DND-41 (cell line): ENCODE measurements at regions not wholly inside any gene's neighbourhood (a gene's known extent, or its start where the extent isn't known, plus 50 kb on each side); places are given as distances from the start of the nearest gene placed in this dataset.

ENCODE experiments used
- ATAC-seq: fragments of 200-7000 bp; cut with Tn5 transposase; 3 replicates; pipeline ENCODE4 v1.9.1; 2021; ENCODE audit warnings: low read depth; ENCODE audit not compliant: insufficient read depth
- DNase-seq: peaks from one replicate; pipeline ENCODE4 v3.0.0-alpha.2; 2020
- H2AFZ ChIP-seq: 2 replicates; pipeline ENCODE4 v1.6.0; 2012; ENCODE audit warnings: low read depth, low read length
- H3K27ac ChIP-seq: 2 replicates; pipeline ENCODE4 v1.5.1; 2012; ENCODE audit warnings: low read length, inconsistent platforms
- H3K27me3 ChIP-seq: fragments of 200-600 bp; sonication (generic); 2 replicates; pipeline ENCODE4 v1.6.0; 2012; ENCODE audit warnings: low read length, mild to moderate bottlenecking, inconsistent platforms; ENCODE audit not compliant: insufficient read depth, poor library complexity
- H3K36me3 ChIP-seq: 2 replicates; pipeline ENCODE4 v1.5.1; 2012; ENCODE audit warnings: low read length, inconsistent platforms; ENCODE audit not compliant: insufficient read depth
- H3K4me1 ChIP-seq: 2 replicates; pipeline ENCODE4 v1.5.1; 2012; ENCODE audit warnings: mild to moderate bottlenecking, low read length; ENCODE audit not compliant: insufficient read depth
- H3K4me2 ChIP-seq: 2 replicates; pipeline ENCODE4 v1.6.0; 2012; ENCODE audit warnings: mild to moderate bottlenecking, moderate library complexity, low read length, inconsistent platforms; ENCODE audit not compliant: insufficient read depth
- H3K4me3 ChIP-seq, 2 experiments: fragments of 200-600 bp in 1 of 2; shearing (Covaris generic) in 1 of 2; 2 replicates each; pipeline ENCODE4 v1.5.1; 2012 to 2016; ENCODE audit warnings: inconsistent platforms in 2 of 2, low read length in 2 of 2, mild to moderate bottlenecking in 2 of 2, low read depth in 1 of 2, moderate library complexity in 1 of 2
- H3K79me2 ChIP-seq: 2 replicates; pipeline ENCODE4 v1.6.0; 2012; ENCODE audit warnings: low read length, inconsistent platforms; ENCODE audit not compliant: insufficient read depth
- H3K9ac ChIP-seq: 2 replicates; pipeline ENCODE4 v1.6.0; 2012; ENCODE audit warnings: low read depth, mild to moderate bottlenecking, inconsistent platforms, low read length, moderate library complexity
- H3K9me3 ChIP-seq: 2 replicates; pipeline ENCODE4 v1.5.1; 2012; ENCODE audit warnings: low read length, moderate library complexity, mild to moderate bottlenecking, inconsistent platforms; ENCODE audit not compliant: insufficient read depth, severe bottlenecking
- H4K20me1 ChIP-seq: 2 replicates; pipeline ENCODE4 v1.6.0; 2012; ENCODE audit warnings: low read length; ENCODE audit not compliant: insufficient read depth
- EZH2 ChIP-seq: IDR thresholded peaks from 3 replicates; pipeline ENCODE4 v1.6.1; 2012; ENCODE audit warnings: borderline replicate concordance, low read depth, mild to moderate bottlenecking, moderate library complexity, low read length, inconsistent platforms; ENCODE audit not compliant: severe bottlenecking
- TF ChIP-seq, protein P1 (sequence below): IDR thresholded peaks from 2 replicates; pipeline ENCODE4 v1.5.1; 2012; ENCODE audit warnings: borderline replicate concordance, low read length, moderate library complexity, mild to moderate bottlenecking; ENCODE audit not compliant: poor library complexity, severe bottlenecking; ENCODE audit errors: extremely low read depth

DNA sequence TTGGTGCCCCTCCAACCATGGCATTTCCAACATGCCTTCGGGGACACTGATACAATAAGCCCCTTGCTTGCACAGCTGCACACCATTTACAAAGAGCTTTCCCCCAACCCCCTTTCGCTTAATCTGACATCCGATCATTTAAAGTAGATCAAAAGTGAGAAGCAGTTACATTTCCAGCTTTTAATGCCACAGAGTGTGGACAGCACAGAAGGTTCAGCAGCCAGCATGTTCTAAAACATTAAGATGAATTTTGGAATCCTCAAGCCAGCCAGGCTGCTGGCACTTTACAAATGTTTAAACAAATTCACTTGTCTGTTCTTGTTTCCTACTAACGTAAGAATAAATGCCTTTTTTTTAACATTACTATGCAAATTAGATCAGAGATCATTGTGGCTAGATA lies 284.4 kb upstream of the LDB2 start:
- no peak overlapping the region for H2AFZ ChIP-seq
- no peak for ATAC-seq
- H3K4me1 ChIP-seq: no peaks in the 10 kb centered on the region

DNA sequence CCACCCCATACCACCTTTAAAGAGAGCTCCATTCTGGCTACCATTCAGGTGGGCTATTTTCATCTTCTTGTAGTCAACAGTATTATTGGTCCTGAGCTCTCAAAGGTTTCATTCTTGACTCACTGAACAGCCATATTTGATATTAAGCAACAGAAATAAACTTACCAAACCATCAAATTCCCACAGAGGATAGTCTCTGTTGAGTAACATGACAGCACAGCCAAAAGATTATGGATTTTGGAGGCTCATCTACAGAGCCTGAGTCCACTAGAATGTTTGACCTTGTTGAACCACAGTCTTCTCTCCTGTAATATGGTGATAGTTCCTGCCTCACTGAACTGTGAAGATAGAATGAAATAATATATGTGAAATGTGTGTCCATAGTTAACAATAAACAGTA lies 276.3 kb upstream of the LDB2 start:
- no peaks in the 10 kb centered on the region for H3K36me3 ChIP-seq
- TF ChIP-seq EZH2: no peak
- TF ChIP-seq, protein P1, sequence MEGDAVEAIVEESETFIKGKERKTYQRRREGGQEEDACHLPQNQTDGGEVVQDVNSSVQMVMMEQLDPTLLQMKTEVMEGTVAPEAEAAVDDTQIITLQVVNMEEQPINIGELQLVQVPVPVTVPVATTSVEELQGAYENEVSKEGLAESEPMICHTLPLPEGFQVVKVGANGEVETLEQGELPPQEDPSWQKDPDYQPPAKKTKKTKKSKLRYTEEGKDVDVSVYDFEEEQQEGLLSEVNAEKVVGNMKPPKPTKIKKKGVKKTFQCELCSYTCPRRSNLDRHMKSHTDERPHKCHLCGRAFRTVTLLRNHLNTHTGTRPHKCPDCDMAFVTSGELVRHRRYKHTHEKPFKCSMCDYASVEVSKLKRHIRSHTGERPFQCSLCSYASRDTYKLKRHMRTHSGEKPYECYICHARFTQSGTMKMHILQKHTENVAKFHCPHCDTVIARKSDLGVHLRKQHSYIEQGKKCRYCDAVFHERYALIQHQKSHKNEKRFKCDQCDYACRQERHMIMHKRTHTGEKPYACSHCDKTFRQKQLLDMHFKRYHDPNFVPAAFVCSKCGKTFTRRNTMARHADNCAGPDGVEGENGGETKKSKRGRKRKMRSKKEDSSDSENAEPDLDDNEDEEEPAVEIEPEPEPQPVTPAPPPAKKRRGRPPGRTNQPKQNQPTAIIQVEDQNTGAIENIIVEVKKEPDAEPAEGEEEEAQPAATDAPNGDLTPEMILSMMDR: no peak
- no peak overlapping the region for H3K27ac ChIP-seq
- H3K4me3 ChIP-seq: no peak overlapping the region
- ATAC-seq (no peak), DNase-seq (no peak)
- H3K9me3 ChIP-seq: no peaks in the 10 kb centered on the region
- no peak overlapping the region for H3K9ac ChIP-seq
- H3K4me2 ChIP-seq: no peak overlapping the region
- no peaks in the 10 kb centered on the region for H3K27me3 ChIP-seq
- no peaks in the 10 kb centered on the region for H3K79me2 ChIP-seq
- no peak overlapping the region for H2AFZ ChIP-seq
- no peaks in the 10 kb centered on the region for H4K20me1 ChIP-seq
- H3K4me1 ChIP-seq: no peaks in the 10 kb centered on the region

More for the DNA sequence above, 284.4 kb upstream of the LDB2 start:
- Histone ChIP-seq H3K27me3 (no peaks in the 10 kb centered on the region), H3K4me3 (no peak overlapping the region), H3K36me3 (no peaks in the 10 kb centered on the region), H3K27ac (no peak overlapping the region), H3K9ac (no peak overlapping the region), H4K20me1 (no peaks in the 10 kb centered on the region), H3K79me2 (no peaks in the 10 kb centered on the region), H3K9me3 (no peaks in the 10 kb centered on the region), H3K4me2 (no peak overlapping the region)
- DNase-seq: no peak
- no peak for TF ChIP-seq EZH2
- TF ChIP-seq, protein P1: no peak

DNA sequence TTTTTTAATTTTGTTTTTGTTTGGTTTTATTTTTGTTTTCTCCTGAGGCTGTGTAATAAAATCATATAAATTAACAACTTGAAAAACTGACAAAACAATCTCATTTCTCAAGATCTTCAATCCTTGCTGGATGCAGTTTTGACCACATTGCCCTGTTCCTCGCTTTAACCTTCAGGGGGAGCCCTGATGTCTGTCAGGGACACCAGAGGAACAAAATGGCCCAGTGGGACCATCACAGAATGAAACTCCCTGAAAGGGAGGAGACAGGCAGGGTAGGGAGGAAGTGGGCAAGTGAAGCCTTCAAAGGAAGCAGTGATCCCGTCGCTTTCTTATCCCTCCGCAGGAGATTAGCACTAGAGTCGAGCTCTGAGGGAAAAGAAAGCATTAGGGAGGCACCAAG lies 274.9 kb upstream of the LDB2 start:
- Histone ChIP-seq H4K20me1 (no peaks in the 10 kb centered on the region), H3K9me3 (no peaks in the 10 kb centered on the region), H2AFZ (no peak overlapping the region), H3K4me2 (no peak overlapping the region), H3K4me3 (no peak overlapping the region), H3K4me1 (no peaks in the 10 kb centered on the region), H3K27ac (no peak overlapping the region), H3K79me2 (no peaks in the 10 kb centered on the region), H3K27me3 (no peaks in the 10 kb centered on the region), H3K9ac (no peak overlapping the region), H3K36me3 (no peaks in the 10 kb centered on the region)
- DNase-seq (no peak), ATAC-seq (no peak)
- TF ChIP-seq, protein P1: no peak
- TF ChIP-seq EZH2: no peak

DNA sequence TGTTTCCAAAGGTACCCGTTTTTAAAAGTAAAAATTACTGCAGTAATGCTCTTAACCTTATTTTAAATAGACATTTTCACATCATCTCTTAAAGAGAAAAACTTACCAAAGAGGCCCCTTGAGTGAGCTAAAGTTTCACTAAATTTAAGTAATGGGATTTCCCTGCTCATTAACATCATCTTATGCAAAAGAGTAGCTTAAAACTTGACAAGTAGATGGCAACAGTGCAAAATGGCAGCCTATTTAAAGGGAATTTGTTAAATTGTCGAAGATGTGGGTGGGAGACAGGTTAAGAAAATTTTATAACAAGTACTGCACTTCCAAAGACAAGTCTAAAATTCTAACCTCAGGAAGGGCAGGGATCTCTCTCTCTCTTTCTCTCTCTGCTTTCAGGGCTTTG lies 271.7 kb upstream of the LDB2 start:
- ATAC-seq: no peak
- H3K4me1 ChIP-seq: no peaks in the 10 kb centered on the region
- H3K36me3 ChIP-seq: no peaks in the 10 kb centered on the region
- H3K9me3 ChIP-seq: no peaks in the 10 kb centered on the region
- H3K4me2 ChIP-seq: no peak overlapping the region
- no peak for DNase-seq
- H2AFZ ChIP-seq: no peak overlapping the region
- no peaks in the 10 kb centered on the region for H3K27me3 ChIP-seq
- H3K79me2 ChIP-seq: no peaks in the 10 kb centered on the region
- no peak overlapping the region for H3K9ac ChIP-seq
- H4K20me1 ChIP-seq: no peaks in the 10 kb centered on the region
- TF ChIP-seq, protein P1: no peak
- TF ChIP-seq EZH2: no peak
- H3K27ac ChIP-seq: no peak overlapping the region
- H3K4me3 ChIP-seq: no peak overlapping the region
